ENCODE measurements at regions not wholly inside any gene's neighbourhood (a gene's known extent, or its start where the extent isn't known, plus 50 kb on each side); places are given as distances from the start of the nearest gene placed in this dataset.

GRCh38 chr6:818196-818595, 125.3 kb upstream of the EXOC2 start:
- no peak for TF ChIP-seq EZH2 (IDR thresholded peaks at IDR 0.05; ENCODE audit: borderline replicate concordance, control insufficient read depth, low read depth, low read length)
- no peak for TF ChIP-seq NRF1 (conservative IDR thresholded peaks at IDR 0.05; ENCODE audit: low read depth, low read length)
- TF ChIP-seq CTCF (IDR thresholded peaks at IDR 0.05 in 2 of 3, conservative IDR thresholded peaks at IDR 0.05 in 1 of 3; ENCODE audit: control insufficient read depth in 2 of 3, extremely low read depth in 1 of 3, insufficient read depth in 1 of 3, low read depth in 3 of 3, low read length in 3 of 3) = no peak
- TF ChIP-seq BACH1 (IDR thresholded peaks at IDR 0.05; ENCODE audit: borderline replicate concordance) = no peak
- TF ChIP-seq RCOR1 (conservative IDR thresholded peaks at IDR 0.05; ENCODE audit: low read depth, low read length) = no peak
- TF ChIP-seq ESRRA (IDR thresholded peaks at IDR 0.05; ENCODE audit: low read length) = no peak
- TF ChIP-seq TCF12 (IDR thresholded peaks at IDR 0.05; ENCODE audit: low read depth, low read length) = no peak

All from GM12878 (cell line).